Right ventricle myocardium inferior (tissue), 1 donor: ENCODE measurements at regions not wholly inside any gene's neighbourhood (a gene's known extent, or its start where the extent isn't known, plus 50 kb on each side); places are given as distances from the start of the nearest gene placed in this dataset.
"Not testable (repeated sequence)": the region's sequence is repeated elsewhere in the genome, so short reads cannot be mapped to it uniquely, and the experiment has no call there.

Experiments
- ATAC-seq: fragments of 200-7000 bp; cut with Tn5 transposase; one replicate; pipeline ENCODE4 v1.9.1; 2020; ENCODE audit warnings: mild to moderate bottlenecking, moderate library complexity
- DNase-seq: peaks from one replicate; pipeline ENCODE4 v3.0.0; 2021; ENCODE audit errors: missing footprints
- intact Hi-C: fragments of 100-400 bp; cut with DNase I; formaldehyde crosslinking; loops from one replicate; pipeline ENCODE4 v1.11.0; 2022
- donor health status: DM: no; HTN: yes; CAD: no; lungs with severe emphysema.

GRCh38 chr2:180531787-180532186 lies 448.6 kb upstream of the UBE2E3 start:
- intact Hi-C loops, DNase-seq, ATAC-seq: not testable (repeated sequence)

- DNase-seq (no peak), ATAC-seq (no peak)
- intact Hi-C loops: no loop called here
Measured at GRCh38 chr2:180524499-180524898, 455.9 kb upstream of the UBE2E3 start.

- intact Hi-C loops: no loop called here
- DNase-seq (no peak), ATAC-seq (no peak)
Measured at GRCh38 chr2:180523621-180524340, 456.6 kb upstream of the UBE2E3 start.

GRCh38 chr2:180520921-180521581 lies 459.4 kb upstream of the UBE2E3 start:
- no peak for ATAC-seq
- intact Hi-C loops: no loop called here

GRCh38 chr2:180520206-180520605 lies 460.2 kb upstream of the UBE2E3 start:
- DNase-seq (no peak), ATAC-seq (no peak)
- intact Hi-C loops: no loop called here

More at GRCh38 chr2:180520921-180521581, 459.4 kb upstream of the UBE2E3 start:
- DNase-seq: no peak

GRCh38 chr2:180519276-180519675 lies 461.1 kb upstream of the UBE2E3 start:
- intact Hi-C loops: no loop called here
- DNase-seq (no peak), ATAC-seq (no peak)

GRCh38 chr2:180516232-180516631 lies 464.2 kb upstream of the UBE2E3 start:
- no peak for ATAC-seq
- intact Hi-C loops: no loop called here

GRCh38 chr2:180513389-180513788 lies 467.0 kb upstream of the UBE2E3 start:
- intact Hi-C loops: no loop called here
- ATAC-seq (no peak), DNase-seq (no peak)

More at GRCh38 chr2:180516232-180516631, 464.2 kb upstream of the UBE2E3 start:
- no peak for DNase-seq

GRCh38 chr2:180508458-180508857 lies 471.9 kb upstream of the UBE2E3 start:
- no peak for DNase-seq
- no peak for ATAC-seq
- intact Hi-C loops: no loop called here

- DNase-seq (no peak), ATAC-seq (no peak)
- intact Hi-C loops: no loop called here
Measured at GRCh38 chr2:180507028-180507427, 473.4 kb upstream of the UBE2E3 start.

- DNase-seq (no peak), ATAC-seq (no peak)
- intact Hi-C loops: no loop called here
Measured at GRCh38 chr2:180505203-180505602, 475.2 kb upstream of the UBE2E3 start.

- intact Hi-C loops: no loop called here
- DNase-seq (no peak), ATAC-seq (no peak)
Measured at GRCh38 chr2:180497621-180498152, 482.7 kb upstream of the UBE2E3 start.

GRCh38 chr2:180495606-180496005 lies 484.8 kb upstream of the UBE2E3 start:
- ATAC-seq: no peak
- intact Hi-C loops: no loop called here
- no peak for DNase-seq

- DNase-seq (no peak), ATAC-seq (no peak)
- intact Hi-C loops: no loop called here
Measured at GRCh38 chr2:180494286-180494685, 486.1 kb upstream of the UBE2E3 start.

GRCh38 chr2:180482696-180483095 lies 475.6 kb upstream of the CWC22 start:
- intact Hi-C loops: no loop called here
- ATAC-seq (no peak), DNase-seq (no peak)

- ATAC-seq (no peak), DNase-seq (no peak)
- intact Hi-C loops: no loop called here
Measured at GRCh38 chr2:180481998-180482397, 474.9 kb upstream of the CWC22 start.

- no peak for DNase-seq
- intact Hi-C loops: no loop called here
- ATAC-seq: no peak
Measured at GRCh38 chr2:180478883-180479282, 471.8 kb upstream of the CWC22 start.

GRCh38 chr2:180474716-180475115 lies 467.6 kb upstream of the CWC22 start:
- DNase-seq (no peak), ATAC-seq (no peak)
- intact Hi-C loops: no loop called here

GRCh38 chr2:180473456-180473855 lies 466.4 kb upstream of the CWC22 start:
- ATAC-seq (no peak), DNase-seq (no peak)
- intact Hi-C loops: no loop called here

GRCh38 chr2:180472133-180472532 lies 465.0 kb upstream of the CWC22 start:
- intact Hi-C loops: no loop called here
- ATAC-seq: no peak

More at GRCh38 chr2:180472133-180472532, 465.0 kb upstream of the CWC22 start:
- no peak for DNase-seq
